T-cell (primary cell): ENCODE measurements at regions not wholly inside any gene's neighbourhood (a gene's known extent, or its start where the extent isn't known, plus 50 kb on each side); places are given as distances from the start of the nearest gene placed in this dataset.
A peak's percentile ranks its signal among the peaks of the same experiment; 100 is the strongest.

ENCODE experiments used
- ATAC-seq, 4 experiments: fragments of 200-7000 bp in 3 of 4; fragments of 150-1000 bp in 1 of 4; cut with Tn5 transposase; replicated peaks in 1 of 4; 1 replicate in 3 of 4; 2 replicates in 1 of 4; pipeline ENCODE4 v1.10.0; 2021; ENCODE audit warnings: moderate library complexity in 3 of 4, mild to moderate bottlenecking in 2 of 4, moderate number of reproducible peaks in 1 of 4
- CTCF ChIA-PET, 2 donors: fragments of 300-600 bp; sonication (Branson Sonifier 250); formaldehyde crosslinking; loops; one replicate each; lab custom pipeline; 2022; ENCODE audit warnings: antibody characterized with exemption in 2 of 2; lab: Charles Lee
- POLR2A ChIA-PET, 2 donors: fragments of 300-600 bp; sonication (Branson Sonifier 250); formaldehyde crosslinking; loops; one replicate each; lab custom pipeline; 2022; ENCODE audit warnings: antibody characterized with exemption in 2 of 2; lab: Charles Lee
- DNase-seq, 35 experiments: peaks; one replicate each; pipeline versions ENCODE4 v3.0.0 to v3.0.0-alpha.2; 2013 to 2023
- H3K27ac ChIP-seq: one replicate; pipeline ENCODE4 v1.5.1; 2013; ENCODE audit warnings: low read length
- H3K27me3 ChIP-seq, 2 experiments: replicated peaks in 1 of 2; 1 replicate in 1 of 2; 2 replicates in 1 of 2; pipeline versions ENCODE4 v1.6.1 to v1.7.0; 2013; ENCODE audit warnings: low read length in 1 of 2, mixed read lengths in 1 of 2; ENCODE audit not compliant: control insufficient read depth in 2 of 2, insufficient read depth in 2 of 2; ENCODE audit errors: extremely low read depth in 1 of 2
- H3K36me3 ChIP-seq, 2 donors: 1 replicate in 1 of 2; 2 replicates in 1 of 2; pipeline versions ENCODE4 v1.6.1 to v1.7.0; 2013; ENCODE audit warnings: low read length in 1 of 2; ENCODE audit not compliant: control insufficient read depth in 2 of 2, insufficient read depth in 1 of 2; ENCODE audit errors: extremely low read depth in 1 of 2
- H3K4me1 ChIP-seq, 2 experiments: 1 replicate in 1 of 2; 2 replicates in 1 of 2; pipeline versions ENCODE4 v1.6.1 to v1.7.0; 2013; ENCODE audit warnings: low read length in 2 of 2, mixed read lengths in 1 of 2; ENCODE audit not compliant: insufficient read depth in 2 of 2, control insufficient read depth in 1 of 2; ENCODE audit errors: extremely low read depth in 1 of 2
- H3K4me3 ChIP-seq, 2 donors: 1 replicate in 1 of 2; 2 replicates in 1 of 2; pipeline versions ENCODE4 v1.5.1 to v1.7.0; 2013; ENCODE audit warnings: mild to moderate bottlenecking in 2 of 2, low read length in 1 of 2, moderate library complexity in 1 of 2; ENCODE audit not compliant: control insufficient read depth in 1 of 2; ENCODE audit errors: extremely low read depth in 1 of 2
- H3K9me3 ChIP-seq: 2 replicates; pipeline ENCODE4 v1.7.0; 2013
- H3K27ac Mint-ChIP-seq, 2 donors: one replicate each; pipeline ENCODE4 v1.8.0; 2020 to 2021; ENCODE audit warnings: mild to moderate bottlenecking in 2 of 2, mixed read lengths in 2 of 2
- H3K27me3 Mint-ChIP-seq, 2 donors: one replicate each; pipeline ENCODE4 v1.8.0; 2021 to 2022; ENCODE audit warnings: mixed read lengths in 2 of 2
- H3K36me3 Mint-ChIP-seq: one replicate; pipeline ENCODE4 v1.8.0; 2021; ENCODE audit warnings: mixed read lengths
- H3K4me1 Mint-ChIP-seq, 3 donors: one replicate each; pipeline ENCODE4 v1.8.0; 2020 to 2022; ENCODE audit warnings: mixed read lengths in 3 of 3, mild to moderate bottlenecking in 1 of 3
- H3K4me3 Mint-ChIP-seq, 3 donors: one replicate each; pipeline ENCODE4 v1.8.0; 2020 to 2022; ENCODE audit warnings: mild to moderate bottlenecking in 3 of 3, mixed read lengths in 3 of 3, moderate library complexity in 3 of 3
- H3K9me3 Mint-ChIP-seq, 3 donors: one replicate each; pipeline ENCODE4 v1.8.0; 2020 to 2022; ENCODE audit warnings: mixed read lengths in 3 of 3
- WGBS: methylation state at CpG from one replicate; pipeline ENCODE4 v1.1.5; 2013; ENCODE audit warnings: missing lambda C conversion rate; ENCODE audit not compliant: insufficient coverage; 5-methylcytosine and 5-hydroxymethylcytosine counted together

DNA sequence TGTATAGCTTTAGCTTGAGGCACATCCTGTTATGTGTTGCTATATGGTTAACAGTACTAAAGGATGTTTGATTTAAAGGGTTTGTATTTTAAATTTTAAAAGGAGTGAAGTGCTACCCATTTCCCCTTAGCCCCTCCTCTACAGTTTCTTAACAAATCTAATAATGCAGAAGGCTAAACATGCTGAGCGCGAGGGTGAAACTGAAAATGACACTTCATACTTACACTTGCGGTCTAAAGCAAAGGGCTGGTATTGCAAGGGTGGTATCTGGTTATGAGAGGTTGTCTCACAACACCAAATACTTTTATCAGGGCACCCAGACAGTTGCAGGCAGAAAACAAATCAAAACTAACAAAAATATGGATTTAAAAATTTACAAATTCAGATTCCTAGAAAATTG, 172.3 kb downstream of the SIPA1L2 start:
- no peaks in the 10 kb centered on the region for H3K27me3 Mint-ChIP-seq
- peak overlapping the region in 1 of 2 donors; percentile 12 for H3K27ac Mint-ChIP-seq
- H3K4me3 ChIP-seq: no peak overlapping the region
- no peaks in the 10 kb centered on the region for H3K27me3 ChIP-seq
- H3K9me3 ChIP-seq: no peaks in the 10 kb centered on the region
- no peak overlapping the region for H3K27ac ChIP-seq
- no peak overlapping the region for H3K4me3 Mint-ChIP-seq
- no peaks in the 10 kb centered on the region for H3K36me3 Mint-ChIP-seq
- no peaks in the 10 kb centered on the region for H3K9me3 Mint-ChIP-seq
- H3K36me3 ChIP-seq: no peaks in the 10 kb centered on the region
- DNase-seq (peak in 18 of 35 experiments; percentile 3 to 41 (median 18)), ATAC-seq (peak in 2 of 4 experiments; percentile 71 to 76)
- WGBS: no CpG with 5 or more reads among the region's 3 CpGs
- H3K4me1 Mint-ChIP-seq: peaks cover 5 to 14% (median 10%) of the 10 kb centered on the region in 3 donors
- ChIA-PET CTCF (interaction anchor here in 1 of 2 donors (1.1 kb wide), 1 partner anchor 170 kb away, joined by 3 read pairs; no protein-coding TSS in a partner anchor), POLR2A (no interaction called here)
- H3K4me1 ChIP-seq: peaks cover 0 to 4% of the 10 kb centered on the region in 2 experiments

DNA sequence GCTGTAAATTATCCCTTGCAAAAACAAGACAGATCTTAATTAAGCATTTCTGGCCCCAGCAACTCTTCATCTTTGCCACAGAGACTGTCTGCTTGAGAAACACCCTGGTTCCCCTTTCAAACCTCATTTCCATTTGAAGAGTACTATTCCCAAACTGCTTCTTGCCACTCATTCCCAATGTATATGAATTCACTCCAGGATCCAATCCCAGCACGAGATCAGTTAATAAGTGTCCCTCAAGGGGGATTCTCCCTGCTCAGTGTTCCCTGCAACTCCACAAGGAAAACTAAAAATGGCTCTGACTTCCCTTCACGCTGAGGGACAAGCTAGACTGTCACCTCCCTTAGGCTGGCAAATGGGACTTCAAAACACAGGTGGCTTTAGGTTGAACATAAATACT, 173.2 kb downstream of the SIPA1L2 start:
- Histone ChIP-seq H3K36me3 (no peaks in the 10 kb centered on the region), H3K27ac (no peak overlapping the region), H3K27me3 (no peaks in the 10 kb centered on the region), H3K9me3 (no peaks in the 10 kb centered on the region), H3K4me1 (peaks cover 0 to 4% of the 10 kb centered on the region in 2 experiments), H3K4me3 (no peak overlapping the region)
- Mint-ChIP-seq H3K4me1 (peaks cover 5 to 16% (median 13%) of the 10 kb centered on the region in 3 donors), H3K36me3 (no peaks in the 10 kb centered on the region), H3K27me3 (peaks cover 0 to 1% of the 10 kb centered on the region in 2 donors), H3K27ac (no peak overlapping the region), H3K4me3 (no peak overlapping the region), H3K9me3 (no peaks in the 10 kb centered on the region)
- ATAC-seq (no peak), DNase-seq (no peak)
- POLR2A ChIA-PET: no interaction called here
- CTCF ChIA-PET: no interaction called here
- 50% methylated on average over 1 of the region's 2 CpGs for WGBS

DNA sequence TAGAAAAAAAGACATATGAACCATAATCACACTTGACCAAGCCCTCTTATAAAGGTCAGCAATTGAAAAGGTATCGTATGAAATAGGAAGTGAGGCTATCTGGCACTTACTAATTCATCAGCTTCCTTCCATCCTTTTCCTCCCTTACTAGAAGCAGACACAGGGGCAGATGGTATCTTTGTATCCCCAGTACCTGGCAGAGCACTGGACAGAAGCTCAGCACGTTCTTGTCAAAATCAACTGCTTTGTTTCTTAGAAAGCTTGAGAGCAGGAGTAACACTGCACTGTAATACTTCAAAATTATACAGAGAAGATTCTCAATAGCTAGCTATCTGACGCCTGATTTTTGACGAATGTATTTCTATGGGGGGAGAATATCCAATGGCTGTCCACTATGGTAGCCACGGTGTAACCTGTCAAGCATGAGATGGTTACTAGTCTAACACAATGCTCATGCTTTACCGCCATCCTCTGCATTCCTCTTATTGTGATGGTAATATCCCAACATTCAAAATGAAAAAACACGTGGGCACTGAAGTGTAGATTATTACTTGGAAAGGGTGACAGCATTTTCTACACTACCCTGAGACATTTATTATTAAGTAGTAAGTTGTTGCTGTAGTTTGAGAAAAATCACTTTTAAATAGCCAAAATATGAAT, 175.6 kb downstream of the SIPA1L2 start:
- ChIA-PET CTCF (no interaction called here), POLR2A (no interaction called here)
- Mint-ChIP-seq H3K36me3 (no peaks in the 10 kb centered on the region), H3K4me1 (peaks cover 5 to 17% (median 13%) of the 10 kb centered on the region in 3 donors), H3K9me3 (no peaks in the 10 kb centered on the region), H3K27ac (no peak overlapping the region), H3K4me3 (no peak overlapping the region), H3K27me3 (peaks cover 0 to 4% of the 10 kb centered on the region in 2 donors)
- no peaks in the 10 kb centered on the region for H3K27me3 ChIP-seq
- H3K36me3 ChIP-seq: no peaks in the 10 kb centered on the region
- H3K27ac ChIP-seq: no peak overlapping the region
- ATAC-seq (no peak), DNase-seq (no peak)
- H3K4me3 ChIP-seq: no peak overlapping the region
- H3K4me1 ChIP-seq: peaks cover 0 to 2% of the 10 kb centered on the region in 2 experiments
- no peaks in the 10 kb centered on the region for H3K9me3 ChIP-seq
- no CpG with 5 or more reads among the region's 7 CpGs for WGBS

DNA sequence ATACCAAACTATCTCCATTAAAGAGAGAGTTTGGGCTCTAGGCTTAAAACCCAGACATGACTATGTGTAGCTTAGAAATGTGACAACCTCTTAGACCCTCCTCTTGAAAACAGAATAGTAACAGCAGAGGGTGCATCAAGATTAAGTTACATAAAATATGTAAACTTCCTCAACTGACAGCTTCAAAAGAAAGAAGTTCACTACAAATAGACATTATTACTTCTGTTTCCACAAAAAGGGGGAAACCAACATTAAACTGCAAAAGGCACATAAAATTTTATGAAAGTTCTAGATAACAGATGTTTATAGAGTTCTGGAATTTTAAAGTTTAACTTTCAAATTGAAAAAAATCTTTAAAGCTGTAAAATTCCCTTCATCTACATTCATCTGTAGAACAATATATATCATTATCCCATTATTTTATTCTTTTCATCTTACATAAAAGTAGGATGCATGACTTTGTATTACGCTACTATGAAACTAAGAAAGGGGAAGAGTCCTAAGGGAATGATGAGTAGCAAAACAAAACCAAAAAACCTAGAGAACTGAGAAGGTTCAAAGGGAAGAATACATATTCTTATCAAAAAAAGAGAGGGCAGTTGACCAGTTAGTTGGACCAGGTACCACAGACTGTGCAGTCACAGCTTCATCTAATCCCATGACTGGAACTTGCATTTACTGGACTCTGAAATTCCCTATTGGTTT, 177.0 kb downstream of the SIPA1L2 start:
- Mint-ChIP-seq H3K4me3 (no peak overlapping the region), H3K27me3 (peaks cover 0 to 4% of the 10 kb centered on the region in 2 donors), H3K27ac (no peak overlapping the region), H3K4me1 (peaks cover 0 to 10% (median 9%) of the 10 kb centered on the region in 3 donors), H3K9me3 (no peaks in the 10 kb centered on the region), H3K36me3 (no peaks in the 10 kb centered on the region)
- ChIA-PET POLR2A (no interaction called here), CTCF (interaction anchor here in 1 of 2 donors (0.7 kb wide), 1 partner anchor 1881 kb away, joined by 4 read pairs; no protein-coding TSS in a partner anchor)
- Histone ChIP-seq H3K4me1 (no peaks in the 10 kb centered on the region), H3K36me3 (no peaks in the 10 kb centered on the region), H3K9me3 (no peaks in the 10 kb centered on the region), H3K4me3 (no peak overlapping the region), H3K27ac (no peak overlapping the region), H3K27me3 (no peaks in the 10 kb centered on the region)
- ATAC-seq: no peak
- WGBS: no CpG with 5 or more reads among the region's 1 CpG
- DNase-seq: no peak

DNA sequence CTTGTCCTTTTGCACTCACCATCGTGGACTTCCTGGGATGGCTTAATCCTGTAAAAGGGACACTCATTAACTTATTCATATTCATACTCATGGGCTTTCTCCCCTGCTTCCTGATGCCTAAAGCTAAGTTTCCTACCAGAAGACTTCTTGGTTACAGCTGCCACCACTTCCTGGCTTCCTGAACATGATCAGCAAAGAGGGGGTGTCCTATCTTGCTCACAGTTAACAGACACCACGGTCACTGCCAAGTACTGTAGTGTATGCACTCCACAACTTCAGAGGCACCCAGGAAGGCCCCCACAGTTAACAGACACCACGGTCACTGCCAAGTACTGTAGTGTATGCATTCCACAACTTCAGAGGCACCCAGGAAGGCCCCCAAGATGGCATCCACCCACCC, 177.8 kb downstream of the SIPA1L2 start:
- Histone ChIP-seq H3K27me3 (no peaks in the 10 kb centered on the region), H3K4me1 (no peaks in the 10 kb centered on the region), H3K36me3 (no peaks in the 10 kb centered on the region), H3K9me3 (no peaks in the 10 kb centered on the region), H3K27ac (no peak overlapping the region), H3K4me3 (no peak overlapping the region)
- 44% methylated on average over 2 of the region's 3 CpGs for WGBS
- Mint-ChIP-seq H3K4me3 (no peak overlapping the region), H3K36me3 (no peaks in the 10 kb centered on the region), H3K4me1 (peaks cover 0 to 3% (median 3%) of the 10 kb centered on the region in 3 donors), H3K27ac (peak overlapping the region in 1 of 2 donors; percentile 57), H3K9me3 (no peaks in the 10 kb centered on the region), H3K27me3 (peaks cover 0 to 4% of the 10 kb centered on the region in 2 donors)
- DNase-seq (no peak), ATAC-seq (no peak)
- CTCF ChIA-PET: no interaction called here
- POLR2A ChIA-PET: no interaction called here

DNA sequence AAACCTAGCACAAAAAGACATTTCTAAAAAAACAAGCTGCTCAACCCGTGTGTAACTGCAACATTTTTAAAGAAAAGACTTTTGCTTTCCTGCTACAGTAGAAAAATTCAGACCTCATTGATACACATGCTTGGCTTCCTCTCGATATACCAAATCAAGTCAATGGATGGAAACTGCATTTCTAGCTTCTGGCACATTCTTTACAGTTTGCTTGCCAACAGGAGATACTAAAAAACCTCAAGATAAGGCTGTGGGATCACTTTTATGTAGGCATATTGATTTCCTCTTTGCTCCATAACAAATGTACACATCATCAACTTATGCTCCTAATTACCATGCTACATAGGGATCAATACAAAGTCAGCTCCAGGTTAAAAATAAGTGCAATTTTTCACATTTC, 178.4 kb downstream of the SIPA1L2 start:
- no peaks in the 10 kb centered on the region for H3K9me3 ChIP-seq
- H3K36me3 ChIP-seq: no peaks in the 10 kb centered on the region
- Mint-ChIP-seq H3K36me3 (no peaks in the 10 kb centered on the region), H3K4me1 (peaks cover 0 to 3% (median 3%) of the 10 kb centered on the region in 3 donors), H3K27ac (no peak overlapping the region), H3K27me3 (peaks cover 0 to 4% of the 10 kb centered on the region in 2 donors), H3K4me3 (no peak overlapping the region), H3K9me3 (no peaks in the 10 kb centered on the region)
- no peak overlapping the region for H3K4me3 ChIP-seq
- H3K27ac ChIP-seq: no peak overlapping the region
- H3K27me3 ChIP-seq: no peaks in the 10 kb centered on the region
- CTCF ChIA-PET: no interaction called here
- POLR2A ChIA-PET: no interaction called here
- 72% methylated on average over 2 of the region's 2 CpGs for WGBS
- ATAC-seq (no peak), DNase-seq (no peak)
- no peaks in the 10 kb centered on the region for H3K4me1 ChIP-seq
